A549 (cell line): ENCODE measurements at regions not wholly inside any gene's neighbourhood (a gene's known extent, or its start where the extent isn't known, plus 50 kb on each side); places are given as distances from the start of the nearest gene placed in this dataset.

Experiments used
- ATAC-seq, 2 experiments: fragments of 200-7000 bp in 1 of 2; fragments of >200 bp in 1 of 2; cut with Nextera tagmentation in 1 of 2; cut with Tn5 transposase in 1 of 2; 3 replicates each; pipeline versions ENCODE4 v1.8.0 to v1.9.1; 2018 to 2020; ENCODE audit warnings: mild to moderate bottlenecking in 1 of 2, moderate library complexity in 1 of 2
- CTCF ChIA-PET: fragments of 300-600 bp; sonication (Branson Sonifier 250); formaldehyde crosslinking; extraction: SDS; loops from one replicate; lab custom pipeline; 2021; ENCODE audit warnings: antibody characterized with exemption, inconsistent platforms; lab: Yijun Ruan, JAX
- POLR2A ChIA-PET: fragments of 350-600 bp; formaldehyde crosslinking; extraction: SDS; loops from one replicate; lab custom pipeline; 2021; ENCODE audit warnings: antibody characterized with exemption, inconsistent platforms; lab: Yijun Ruan, JAX
- DNase-seq, 2 experiments: peaks; one replicate each; pipeline versions ENCODE4 v3.0.0 to v3.0.0-alpha.2; 2011 to 2016; ENCODE audit warnings: low read depth in 1 of 2, low spot score in 1 of 2
- FAIRE-seq: peaks from 2 replicates; lab custom pipeline; 2011; peaks lifted over from hg19 to GRCh38; lab: Jason Lieb, UNC
- H3K27ac ChIP-seq, 2 experiments: fragments of >200 bp; sonication (Bioruptor Twin); formaldehyde crosslinking; 3 replicates each; pipeline ENCODE4 v1.5.1; 2016 to 2017
- H3K4me1 ChIP-seq: fragments of >200 bp; sonication (Bioruptor Twin); formaldehyde crosslinking; 3 replicates; pipeline ENCODE4 v1.6.1; 2016
- H3K4me2 ChIP-seq: fragments of >200 bp; sonication (Bioruptor Twin); formaldehyde crosslinking; 3 replicates; pipeline ENCODE4 v1.6.1; 2016
- H3K4me3 ChIP-seq: fragments of >200 bp; sonication (Bioruptor Twin); formaldehyde crosslinking; 3 replicates; pipeline ENCODE4 v1.5.1; 2016
- H3K9me3 ChIP-seq: fragments of >200 bp; sonication (Bioruptor Twin); formaldehyde crosslinking; 3 replicates; pipeline ENCODE4 v1.6.1; 2016
- CBX8 ChIP-seq: fragments of 200-600 bp; sonication (generic); IDR thresholded peaks from 2 replicates; pipeline ENCODE4 v1.6.1; 2016
- CHD2 ChIP-seq: fragments of 150-350 bp; IDR thresholded peaks from 2 replicates; pipeline ENCODE4 v1.6.1; 2014; ENCODE audit warnings: low read length; ENCODE audit not compliant: partially characterized antibody
- CHD4 ChIP-seq: fragments of 200-600 bp; sonication (generic); IDR thresholded peaks from 2 replicates; pipeline ENCODE4 v1.6.1; 2016; ENCODE audit warnings: antibody characterized with exemption, mild to moderate bottlenecking, borderline replicate concordance
- EHF ChIP-seq: fragments of 250-450 bp; sonication (Bioruptor Pico); IDR thresholded peaks from 2 replicates; pipeline ENCODE4 v1.5.0; 2020; ENCODE audit warnings: mild to moderate bottlenecking
- EHMT2 ChIP-seq: fragments of 200-600 bp; sonication (generic); IDR thresholded peaks from 2 replicates; pipeline ENCODE4 v1.6.1; 2016; ENCODE audit warnings: antibody characterized with exemption, low read depth, mild to moderate bottlenecking, moderate library complexity
- EP300 ChIP-seq, 2 experiments: fragments of >200 bp; sonication (Bioruptor Twin); formaldehyde crosslinking; IDR thresholded peaks; 2 replicates in 1 of 2; 3 replicates in 1 of 2; pipeline ENCODE4 v1.6.1; 2016 to 2017
- FOSB ChIP-seq: fragments of 250-450 bp; sonication (Bioruptor Pico); IDR thresholded peaks from 2 replicates; pipeline ENCODE4 v1.5.0; 2020; ENCODE audit warnings: mild to moderate bottlenecking, moderate library complexity
- FOSL2 ChIP-seq, 2 experiments: fragments of 450-650 bp in 1 of 2; fragments of >200 bp in 1 of 2; sonication (Bioruptor Twin) in 1 of 2; formaldehyde crosslinking; IDR thresholded peaks; 2 replicates each; pipeline versions ENCODE4 v1.5.0 to v1.6.1; 2016 to 2020; ENCODE audit warnings: mild to moderate bottlenecking in 1 of 2, moderate library complexity in 1 of 2
- HEYL ChIP-seq: fragments of 250-450 bp; sonication (Bioruptor Pico); IDR thresholded peaks from 2 replicates; pipeline ENCODE4 v1.8.0; 2021; ENCODE audit warnings: mild to moderate bottlenecking, moderate library complexity
- JUN ChIP-seq, 2 experiments: fragments of >200 bp; sonication (Bioruptor Twin); formaldehyde crosslinking; IDR thresholded peaks; 2 replicates in 1 of 2; 3 replicates in 1 of 2; pipeline ENCODE4 v1.6.1; 2016 to 2017
- KDM1A ChIP-seq: fragments of 200-600 bp; sonication (generic); IDR thresholded peaks from 2 replicates; pipeline ENCODE4 v1.6.1; 2016; ENCODE audit warnings: low read depth, mild to moderate bottlenecking
- MAFK ChIP-seq: fragments of 450-650 bp; IDR thresholded peaks from 2 replicates; pipeline ENCODE4 v1.6.1; 2014; ENCODE audit not compliant: partially characterized antibody
- MYC ChIP-seq: IDR thresholded peaks from 2 replicates; pipeline ENCODE4 v1.6.1; 2012; ENCODE audit warnings: mild to moderate bottlenecking, inconsistent platforms, low read length, improper control_type of control experiment, borderline replicate concordance
- NPAS2 ChIP-seq: fragments of 250-450 bp; sonication (Bioruptor Pico); IDR thresholded peaks from 2 replicates; pipeline ENCODE4 v1.8.0; 2022; ENCODE audit warnings: mild to moderate bottlenecking, moderate library complexity, borderline replicate concordance
- PBX3 ChIP-seq: IDR thresholded peaks from 2 replicates; pipeline ENCODE4 v1.6.1; 2012
- POLR2A ChIP-seq: IDR thresholded peaks from 2 replicates; pipeline ENCODE4 v1.6.1; 2012; ENCODE audit warnings: mild to moderate bottlenecking, low read length
- ZC3H11A ChIP-seq: fragments of 450-650 bp; IDR thresholded peaks from 2 replicates; pipeline ENCODE4 v1.6.1; 2014; ENCODE audit warnings: antibody characterized with exemption, mild to moderate bottlenecking
- WGBS: methylation state at CpG from one replicate; pipeline ENCODE4 v1.1.6; 2017; ENCODE audit errors: missing lambda C conversion rate; 5-methylcytosine and 5-hydroxymethylcytosine counted together
- TF ChIP-seq, protein P1 (sequence below): fragments of 250-450 bp; sonication (Bioruptor Pico); IDR thresholded peaks from 2 replicates; pipeline ENCODE4 v1.5.0; 2021; ENCODE audit warnings: mild to moderate bottlenecking, moderate library complexity, borderline replicate concordance
- TF ChIP-seq, protein P2 (sequence below): fragments of 150-350 bp; IDR thresholded peaks from 2 replicates; pipeline ENCODE4 v1.6.1; 2014; ENCODE audit warnings: low read depth, mild to moderate bottlenecking, low read length
- TF ChIP-seq, protein P3 (sequence below): fragments of 250-450 bp; sonication (Bioruptor Pico); IDR thresholded peaks from 2 replicates; pipeline ENCODE4 v1.5.0; 2020; ENCODE audit warnings: low read depth, mild to moderate bottlenecking, moderate library complexity

DNA sequence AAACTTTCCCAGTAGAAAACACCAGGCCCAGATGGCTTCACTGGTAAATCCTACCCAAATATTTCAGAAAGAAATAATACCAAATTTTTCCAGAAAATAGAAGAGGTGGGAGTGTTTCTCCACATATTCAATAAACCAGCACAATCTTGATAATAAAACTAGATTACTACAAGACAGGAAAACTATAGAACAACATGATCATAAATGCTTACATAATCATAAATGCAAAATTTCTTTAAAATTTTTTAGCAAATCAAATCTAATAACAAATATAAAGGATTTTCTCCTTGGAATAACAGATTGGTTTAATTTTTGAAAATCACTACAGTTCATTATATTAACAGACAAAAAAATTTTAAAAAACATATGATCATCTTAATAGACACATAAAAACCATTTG is 294.5 kb downstream of the BCL11B start:
- ATAC-seq, result no peak
- TF ChIP-seq, protein P1, sequence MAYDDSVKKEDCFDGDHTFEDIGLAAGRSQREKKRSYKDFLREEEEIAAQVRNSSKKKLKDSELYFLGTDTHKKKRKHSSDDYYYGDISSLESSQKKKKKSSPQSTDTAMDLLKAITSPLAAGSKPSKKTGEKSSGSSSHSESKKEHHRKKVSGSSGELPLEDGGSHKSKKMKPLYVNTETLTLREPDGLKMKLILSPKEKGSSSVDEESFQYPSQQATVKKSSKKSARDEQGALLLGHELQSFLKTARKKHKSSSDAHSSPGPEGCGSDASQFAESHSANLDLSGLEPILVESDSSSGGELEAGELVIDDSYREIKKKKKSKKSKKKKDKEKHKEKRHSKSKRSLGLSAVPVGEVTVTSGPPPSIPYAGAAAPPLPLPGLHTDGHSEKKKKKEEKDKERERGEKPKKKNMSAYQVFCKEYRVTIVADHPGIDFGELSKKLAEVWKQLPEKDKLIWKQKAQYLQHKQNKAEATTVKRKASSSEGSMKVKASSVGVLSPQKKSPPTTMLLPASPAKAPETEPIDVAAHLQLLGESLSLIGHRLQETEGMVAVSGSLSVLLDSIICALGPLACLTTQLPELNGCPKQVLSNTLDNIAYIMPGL, result no peak
- peak; percentile 52 for TF ChIP-seq MAFK
- Histone ChIP-seq H3K4me3 (no peak overlapping the region), H3K4me1 (no peaks in the 10 kb centered on the region), H3K4me2 (no peak overlapping the region), H3K9me3 (peaks cover 10% of the 10 kb centered on the region; the same call in 1 of the 3 replicates), H3K27ac (no peak overlapping the region)
- ChIA-PET POLR2A (no interaction called here), CTCF (no interaction called here)
- FAIRE-seq, result no peak
- DNase-seq, result no peak

- H3K4me1 ChIP-seq, result no peaks in the 10 kb centered on the region
- ATAC-seq (no peak), DNase-seq (no peak), FAIRE-seq (no peak)
- TF ChIP-seq KDM1A (no peak), EHF (CRISPR knock-in tag) (no peak), EHMT2 (no peak), NPAS2 (CRISPR knock-in tag) (no peak), CBX8 (no peak)
- TF ChIP-seq, protein P2, sequence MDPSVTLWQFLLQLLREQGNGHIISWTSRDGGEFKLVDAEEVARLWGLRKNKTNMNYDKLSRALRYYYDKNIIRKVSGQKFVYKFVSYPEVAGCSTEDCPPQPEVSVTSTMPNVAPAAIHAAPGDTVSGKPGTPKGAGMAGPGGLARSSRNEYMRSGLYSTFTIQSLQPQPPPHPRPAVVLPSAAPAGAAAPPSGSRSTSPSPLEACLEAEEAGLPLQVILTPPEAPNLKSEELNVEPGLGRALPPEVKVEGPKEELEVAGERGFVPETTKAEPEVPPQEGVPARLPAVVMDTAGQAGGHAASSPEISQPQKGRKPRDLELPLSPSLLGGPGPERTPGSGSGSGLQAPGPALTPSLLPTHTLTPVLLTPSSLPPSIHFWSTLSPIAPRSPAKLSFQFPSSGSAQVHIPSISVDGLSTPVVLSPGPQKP, result no peak
- CTCF ChIA-PET, result interaction anchor here (0.9 kb wide), 1 partner anchor 31 kb away, joined by 3 read pairs; no protein-coding TSS in a partner anchor
- no peak overlapping the region for H3K27ac ChIP-seq
- 42% methylated on average over 8 of the region's 8 CpGs for WGBS
- no peak overlapping the region for H3K4me2 ChIP-seq
- POLR2A ChIA-PET, result no interaction called here
- no peak overlapping the region for H3K4me3 ChIP-seq
- H3K9me3 ChIP-seq, result peaks cover 6% of the 10 kb centered on the region; the same call in 1 of the 3 replicates
Measured at GRCh38 chr14:98982986-98983385, 289.0 kb downstream of the BCL11B start.

DNA sequence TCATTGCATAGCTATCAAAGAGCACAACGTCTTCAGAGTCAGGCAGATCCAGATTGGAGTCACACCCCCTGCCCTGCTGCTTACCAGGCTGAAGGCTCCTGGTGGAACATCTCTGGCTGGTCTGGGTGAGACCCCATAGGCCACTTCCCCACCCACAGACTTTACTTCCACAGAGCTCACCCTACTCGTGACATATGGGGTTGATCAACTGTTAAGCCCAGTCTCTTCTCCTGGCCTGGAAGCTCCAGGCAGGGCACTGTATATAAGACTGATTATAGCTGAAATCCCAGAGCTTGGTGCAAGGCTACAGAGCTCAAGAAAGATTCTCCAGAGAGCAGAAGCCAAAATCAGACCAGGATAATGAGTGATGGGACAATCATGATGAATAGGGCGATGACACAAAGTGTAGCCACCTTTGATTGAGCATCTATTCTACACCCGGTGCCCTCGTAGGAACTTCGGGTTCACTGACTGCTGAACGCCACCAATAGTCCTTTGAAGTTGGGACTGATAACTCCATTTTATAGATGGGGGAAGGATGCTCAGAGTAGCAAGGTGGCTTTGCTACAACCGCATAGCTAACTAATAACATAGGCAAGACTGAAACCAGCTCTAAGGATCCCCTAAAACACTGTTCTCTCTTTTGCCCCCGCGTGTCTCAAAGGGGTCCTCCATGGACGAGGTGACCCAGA is 287.8 kb downstream of the BCL11B start:
- 43% methylated on average over 10 of the region's 11 CpGs for WGBS
- ChIA-PET CTCF (interaction anchor here (0.9 kb wide), 1 partner anchor 30 kb away, joined by 3 read pairs; no protein-coding TSS in a partner anchor), POLR2A (no interaction called here)
- Histone ChIP-seq H3K4me3 (no peak overlapping the region), H3K4me2 (no peak overlapping the region), H3K4me1 (no peaks in the 10 kb centered on the region), H3K9me3 (no peaks in the 10 kb centered on the region), H3K27ac (no peak overlapping the region)
- FAIRE-seq (no peak), ATAC-seq (no peak), DNase-seq (no peak)
- TF ChIP-seq MYC, result no peak
- TF ChIP-seq ZC3H11A, result no peak
- TF ChIP-seq FOSB (CRISPR knock-in tag), result no peak
- no peak for TF ChIP-seq CHD4
- TF ChIP-seq PBX3, result no peak
- TF ChIP-seq JUN (IDR thresholded peaks at IDR 0.05), result no peak
- TF ChIP-seq, protein P1, result no peak
- TF ChIP-seq HEYL (CRISPR knock-in tag), result no peak
- TF ChIP-seq EP300 (IDR thresholded peaks at IDR 0.05), result no peak
- no peak for TF ChIP-seq MAFK
- TF ChIP-seq CHD2, result no peak
- TF ChIP-seq, protein P3, sequence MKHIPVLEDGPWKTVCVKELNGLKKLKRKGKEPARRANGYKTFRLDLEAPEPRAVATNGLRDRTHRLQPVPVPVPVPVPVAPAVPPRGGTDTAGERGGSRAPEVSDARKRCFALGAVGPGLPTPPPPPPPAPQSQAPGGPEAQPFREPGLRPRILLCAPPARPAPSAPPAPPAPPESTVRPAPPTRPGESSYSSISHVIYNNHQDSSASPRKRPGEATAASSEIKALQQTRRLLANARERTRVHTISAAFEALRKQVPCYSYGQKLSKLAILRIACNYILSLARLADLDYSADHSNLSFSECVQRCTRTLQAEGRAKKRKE (CRISPR knock-in tag), result no peak
- no peak for TF ChIP-seq FOSL2 (IDR thresholded peaks at IDR 0.05)
- TF ChIP-seq FOSL2 (CRISPR knock-in tag; IDR thresholded peaks at IDR 0.05), result no peak
- TF ChIP-seq NPAS2 (CRISPR knock-in tag), result no peak
- TF ChIP-seq POLR2A, result no peak
